HTR-8/SVneo (cell line): ENCODE measurements at regions not wholly inside any gene's neighbourhood (a gene's known extent, or its start where the extent isn't known, plus 50 kb on each side); places are given as distances from the start of the nearest gene placed in this dataset.

Experiments
- DNase-seq: peaks from one replicate; pipeline ENCODE4 v3.0.0; 2011; ENCODE audit warnings: low spot score, mixed read lengths; ENCODE audit not compliant: insufficient read length
- FAIRE-seq: peaks from 2 replicates; lab custom pipeline; 2011; peaks lifted over from hg19 to GRCh38; lab: Jason Lieb, UNC

- FAIRE-seq (no peak), DNase-seq (no peak)
Measured at GRCh38 chr9:89655990-89656657, 51.3 kb downstream of the GADD45G start.

GRCh38 chr9:89657295-89657694, 52.5 kb downstream of the GADD45G start:
- DNase-seq (no peak), FAIRE-seq (no peak)

- FAIRE-seq: no peak
- no peak for DNase-seq
Measured at GRCh38 chr9:89657765-89658164, 53.0 kb downstream of the GADD45G start.

- FAIRE-seq (no peak), DNase-seq (no peak)
Measured at GRCh38 chr9:89658401-89658800, 53.6 kb downstream of the GADD45G start.

- no peak for FAIRE-seq
- no peak for DNase-seq
Measured at GRCh38 chr9:89658931-89659330, 54.1 kb downstream of the GADD45G start.

- no peak for FAIRE-seq
- no peak for DNase-seq
Measured at GRCh38 chr9:89659473-89659872, 54.7 kb downstream of the GADD45G start.

- DNase-seq (no peak), FAIRE-seq (no peak)
Measured at GRCh38 chr9:89659891-89660685, 55.3 kb downstream of the GADD45G start.

GRCh38 chr9:89661391-89661949, 56.7 kb downstream of the GADD45G start:
- DNase-seq (no peak), FAIRE-seq (no peak)

GRCh38 chr9:89661956-89662717, 57.3 kb downstream of the GADD45G start:
- FAIRE-seq: no peak
- peak; percentile 24 for DNase-seq

- FAIRE-seq (no peak), DNase-seq (no peak)
Measured at GRCh38 chr9:89662718-89663613, 58.2 kb downstream of the GADD45G start.

- DNase-seq: no peak
- FAIRE-seq: no peak
Measured at GRCh38 chr9:89663614-89663970, 58.8 kb downstream of the GADD45G start.

GRCh38 chr9:89664010-89664409, 59.2 kb downstream of the GADD45G start:
- DNase-seq: no peak
- no peak for FAIRE-seq

GRCh38 chr9:89664896-89665329, 60.1 kb downstream of the GADD45G start:
- DNase-seq (no peak), FAIRE-seq (no peak)

GRCh38 chr9:89666364-89666763, 61.6 kb downstream of the GADD45G start:
- no peak for DNase-seq
- FAIRE-seq: no peak

GRCh38 chr9:89666950-89667349, 62.1 kb downstream of the GADD45G start:
- FAIRE-seq: no peak

GRCh38 chr9:89667726-89668125, 62.9 kb downstream of the GADD45G start:
- DNase-seq (no peak), FAIRE-seq (no peak)

More at GRCh38 chr9:89666950-89667349, 62.1 kb downstream of the GADD45G start:
- no peak for DNase-seq

- DNase-seq: no peak
- no peak for FAIRE-seq
Measured at GRCh38 chr9:89668216-89668865, 63.5 kb downstream of the GADD45G start.

- no peak for FAIRE-seq
- no peak for DNase-seq
Measured at GRCh38 chr9:89668866-89669246, 64.0 kb downstream of the GADD45G start.

- no peak for FAIRE-seq
- no peak for DNase-seq
Measured at GRCh38 chr9:89669361-89669842, 64.6 kb downstream of the GADD45G start.
